ENCODE measurements at regions not wholly inside any gene's neighbourhood (a gene's known extent, or its start where the extent isn't known, plus 50 kb on each side); places are given as distances from the start of the nearest gene placed in this dataset.
"Not testable (repeated sequence)": the region's sequence is repeated elsewhere in the genome, so short reads cannot be mapped to it uniquely, and the experiment has no call there.

DNA sequence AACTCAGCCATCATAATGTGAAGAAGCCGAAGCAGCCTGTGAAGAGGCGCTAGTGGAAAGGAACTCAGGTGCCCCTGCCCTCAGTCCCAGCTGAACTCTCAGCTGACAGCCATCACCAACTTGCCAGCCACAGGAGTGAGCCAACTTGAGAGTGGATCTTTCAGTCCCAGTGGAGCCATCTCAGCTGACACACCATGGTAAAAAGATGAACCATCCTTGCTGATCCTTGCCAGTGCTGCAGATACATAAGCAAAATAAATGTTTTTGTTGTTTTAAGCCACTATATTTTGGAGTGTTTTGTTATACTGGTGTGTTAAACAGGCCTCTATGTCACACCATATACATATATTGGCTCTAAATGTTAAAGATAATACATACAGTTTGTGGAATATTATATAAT is 195.8 kb upstream of the SPRED2 start:
- DNase-seq, result no peak

DNA sequence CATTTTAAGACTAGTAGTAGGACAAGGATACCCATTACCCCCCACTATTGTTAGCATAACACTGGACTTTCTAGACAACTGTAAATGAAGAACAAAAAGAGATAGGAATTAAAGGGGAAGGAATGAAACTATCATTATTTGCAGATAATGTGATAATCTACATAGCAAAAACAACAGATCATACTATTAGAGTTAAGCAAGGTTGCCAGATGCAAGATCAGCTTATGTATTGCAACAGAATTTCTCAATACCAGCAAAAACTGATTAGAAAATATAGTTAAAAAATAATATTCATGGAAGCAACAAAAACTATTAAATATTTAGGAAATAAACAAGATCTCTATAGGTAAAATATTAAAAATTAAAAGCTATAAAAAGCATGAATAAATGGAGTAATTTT is 194.4 kb upstream of the SPRED2 start:
- DNase-seq, result no peak

DNA sequence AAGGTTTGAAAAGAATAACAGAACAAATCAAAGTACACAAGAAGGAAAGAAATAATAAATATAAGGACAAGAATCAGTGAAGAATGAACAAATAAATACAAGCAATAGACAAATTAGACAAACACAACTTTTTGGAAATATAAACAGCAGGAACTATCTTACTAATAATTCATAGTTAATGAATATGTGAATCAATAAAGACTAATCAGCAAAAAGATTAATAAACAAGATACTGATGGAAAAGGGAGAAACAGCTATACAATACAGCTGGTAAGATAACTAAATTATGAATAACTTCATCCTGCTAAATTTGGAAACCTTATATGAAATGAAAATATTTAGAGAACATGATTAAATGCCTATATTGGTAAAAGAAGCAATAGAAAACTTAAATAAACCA is 193.6 kb upstream of the SPRED2 start:
- no peak for DNase-seq

DNA sequence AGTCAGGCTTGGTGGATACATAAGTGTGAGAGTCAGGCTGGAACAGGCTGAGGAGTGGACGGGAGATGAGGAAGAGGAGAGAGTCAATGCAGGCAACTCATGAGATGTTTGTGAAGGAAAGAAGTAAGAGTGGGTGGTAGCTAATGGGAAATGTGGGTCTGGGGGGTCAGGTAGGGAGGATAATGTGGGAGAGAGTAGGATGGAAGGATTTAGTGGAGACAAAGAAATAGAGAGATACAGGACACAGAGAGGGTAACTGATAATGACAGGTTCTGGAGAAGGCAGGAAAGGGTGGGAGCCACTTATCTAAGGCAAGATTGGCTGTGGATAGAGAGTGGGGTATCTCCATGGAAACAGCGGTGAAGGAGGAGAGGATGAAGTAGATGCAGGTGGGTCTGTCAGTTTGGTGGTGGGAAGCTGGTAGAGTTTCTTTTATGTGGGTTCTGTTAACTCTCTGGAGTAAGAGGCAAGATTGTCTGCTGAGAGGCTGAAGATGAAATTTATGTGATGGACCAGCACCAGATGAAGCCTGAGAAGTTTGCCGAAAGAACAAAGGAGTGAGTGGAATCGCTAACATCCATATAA is 190.6 kb upstream of the SPRED2 start:
- no peak for DNase-seq

DNA sequence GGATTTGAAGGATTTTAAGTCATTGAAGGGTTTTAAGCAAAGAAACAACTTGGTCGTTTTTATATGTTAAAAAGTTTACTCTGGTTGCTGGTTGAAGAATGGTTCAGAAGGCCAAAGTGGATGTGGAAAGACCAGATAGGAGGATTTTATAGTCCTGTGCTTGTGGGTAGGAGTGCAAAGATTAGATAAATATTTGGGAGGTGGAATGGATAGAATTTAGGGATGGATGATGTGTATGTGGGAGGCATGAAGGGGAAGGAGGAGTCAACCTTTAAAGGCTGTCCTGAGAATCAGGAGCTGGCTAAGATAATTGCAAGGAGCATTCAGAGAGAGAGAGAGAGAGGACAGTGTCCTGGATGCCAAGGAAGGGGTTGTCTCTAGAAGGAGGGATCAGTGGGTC is 190.1 kb upstream of the SPRED2 start:
- DNase-seq, result no peak

DNA sequence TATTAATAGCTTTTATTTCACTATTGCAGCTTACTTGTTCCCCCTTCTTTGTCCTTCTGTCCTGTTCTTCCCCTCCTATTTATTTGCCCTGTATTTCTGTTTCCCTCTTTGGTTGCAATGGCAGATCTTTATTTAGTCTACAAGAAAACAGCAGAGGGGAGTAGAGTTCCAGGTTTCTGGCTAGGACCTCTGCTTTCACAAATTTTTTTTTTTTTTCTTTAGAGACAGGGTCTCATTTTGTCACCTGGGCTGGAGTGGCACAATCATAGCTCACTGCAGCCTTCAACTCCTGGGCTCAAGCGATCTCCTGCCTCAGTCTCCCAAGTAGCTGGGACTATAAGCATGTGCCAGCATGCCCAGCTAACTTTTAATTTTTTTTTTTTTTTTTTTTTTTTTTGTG is 188.1 kb upstream of the SPRED2 start:
- DNase-seq, result no peak

DNA sequence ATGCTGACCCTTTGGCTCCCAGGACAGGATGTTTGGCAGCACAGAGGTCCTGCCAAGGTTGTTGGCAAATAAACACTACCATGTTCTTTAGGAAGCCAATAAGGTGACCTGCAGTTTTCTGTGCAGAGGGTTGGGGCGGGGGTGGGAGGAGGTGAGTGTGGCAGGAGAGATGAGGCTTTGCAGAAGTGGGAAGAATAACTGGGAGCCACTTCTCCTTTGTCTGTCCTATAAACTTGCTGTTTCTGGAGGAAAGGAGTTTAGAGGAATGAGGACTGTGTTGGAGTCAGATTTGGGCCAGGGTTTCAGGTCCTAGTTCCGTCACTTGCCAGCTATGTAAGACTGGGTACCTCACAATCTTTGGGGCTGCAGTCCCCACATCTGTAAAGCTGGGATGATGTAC is 187.6 kb upstream of the SPRED2 start:
- DNase-seq, result no peak

DNA sequence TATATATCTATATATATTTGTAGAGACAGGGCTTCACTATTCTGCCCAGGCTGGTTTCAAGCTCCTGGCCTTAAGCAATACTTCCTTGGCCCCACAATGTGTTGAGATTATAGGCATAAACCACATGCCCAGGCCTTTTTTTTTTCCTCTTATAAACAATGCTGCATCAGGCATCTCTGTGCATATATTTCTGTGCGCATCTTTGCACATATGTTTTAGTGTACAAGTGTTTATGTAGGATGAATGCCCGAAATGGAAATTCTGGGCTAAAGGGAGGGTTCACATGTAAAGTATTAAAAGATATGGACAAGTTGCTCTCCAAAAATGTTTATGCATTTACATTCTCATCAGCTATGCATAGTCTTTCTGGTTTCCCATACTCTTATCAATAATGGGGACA is 183.2 kb upstream of the SPRED2 start:
- DNase-seq, result no peak

DNA sequence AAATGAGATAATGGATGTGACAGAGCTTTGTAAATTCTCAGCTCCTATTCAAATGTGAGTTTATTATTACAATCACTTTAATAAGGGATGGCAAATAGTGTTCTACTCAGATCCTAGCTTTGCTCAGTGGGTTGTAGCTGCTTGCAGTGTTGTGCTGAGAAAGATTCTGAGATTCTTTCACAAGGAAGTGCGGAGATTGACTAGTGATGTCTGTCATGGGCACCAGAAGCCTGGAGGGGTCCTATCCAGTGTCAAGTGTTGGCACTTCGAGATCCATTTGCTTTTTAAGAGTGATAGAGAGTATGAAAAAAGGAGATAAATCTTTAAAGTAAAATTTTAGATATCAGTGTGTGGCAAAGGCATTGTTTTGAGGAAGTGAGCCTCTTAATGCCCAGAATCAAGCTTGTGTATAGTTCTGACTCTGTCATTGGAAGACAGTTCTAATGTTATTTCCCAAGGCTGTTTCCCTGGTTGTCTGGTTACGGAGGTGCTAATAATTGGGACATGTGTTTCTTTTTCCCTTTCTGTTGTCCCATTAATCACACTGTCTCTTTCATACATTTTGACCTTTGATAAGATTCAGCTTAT is 181.7 kb upstream of the SPRED2 start:
- no peak for DNase-seq

DNA sequence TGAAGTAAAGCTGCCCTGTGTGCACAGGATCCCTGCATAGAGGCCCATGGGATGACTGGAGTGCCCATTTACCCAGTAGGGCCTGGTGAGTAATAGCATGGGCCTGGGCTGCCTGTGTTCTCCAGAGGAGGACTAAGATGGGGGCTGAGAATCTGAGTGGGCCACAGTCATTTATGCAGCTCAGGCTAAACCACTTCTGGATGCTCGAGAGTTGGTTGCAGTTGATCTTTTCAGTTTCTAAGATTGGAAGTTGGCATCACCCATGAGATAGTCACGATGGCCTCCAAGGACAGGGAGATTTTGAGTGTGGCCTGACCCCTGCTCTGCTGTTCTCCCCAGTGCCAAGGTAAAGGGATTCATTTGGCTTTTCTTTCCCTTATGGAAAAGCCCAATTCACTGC is 179.1 kb upstream of the SPRED2 start:
- DNase-seq, result no peak

DNA sequence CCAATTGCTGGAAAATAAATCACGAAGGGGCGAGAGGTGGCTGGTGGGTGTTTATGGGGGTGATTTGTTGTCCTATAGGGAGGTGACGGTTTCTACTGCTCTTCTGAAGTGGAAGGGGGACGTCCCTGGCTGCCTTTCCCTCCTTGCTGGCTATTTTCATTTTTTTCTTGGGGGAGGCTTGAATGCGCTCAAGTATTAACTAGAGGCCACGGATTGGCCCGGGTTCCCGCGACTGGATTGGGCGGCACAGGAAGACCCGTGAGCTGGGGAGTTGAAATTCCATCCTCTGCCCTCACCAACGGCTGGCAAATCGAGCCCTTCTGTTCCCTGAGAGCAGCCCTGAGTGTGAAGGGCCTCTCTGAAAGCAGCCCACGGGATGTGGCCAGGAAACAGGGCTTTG is 176.5 kb upstream of the SPRED2 start:
- no peak for DNase-seq

DNA sequence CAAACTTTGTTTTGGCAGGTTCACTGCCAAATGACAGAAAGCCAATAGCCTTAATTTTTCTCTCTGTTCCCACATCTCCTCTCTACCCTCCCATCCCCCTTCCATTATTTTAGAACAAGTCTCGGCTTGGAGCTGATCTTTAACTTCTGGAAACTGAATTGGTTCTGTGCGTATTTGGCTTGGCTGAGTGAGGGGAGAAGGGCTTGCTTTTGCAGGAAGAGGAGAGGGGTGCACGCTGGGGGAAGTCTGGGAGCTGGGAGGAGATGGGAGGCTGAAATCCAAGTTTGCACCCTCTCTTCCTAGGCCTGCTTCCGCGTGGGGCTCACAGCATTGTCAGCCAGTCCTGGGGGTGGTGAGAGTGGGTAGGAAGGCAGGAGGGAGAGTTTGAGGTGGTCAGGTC is 176.1 kb upstream of the SPRED2 start:
- no peak for DNase-seq

DNA sequence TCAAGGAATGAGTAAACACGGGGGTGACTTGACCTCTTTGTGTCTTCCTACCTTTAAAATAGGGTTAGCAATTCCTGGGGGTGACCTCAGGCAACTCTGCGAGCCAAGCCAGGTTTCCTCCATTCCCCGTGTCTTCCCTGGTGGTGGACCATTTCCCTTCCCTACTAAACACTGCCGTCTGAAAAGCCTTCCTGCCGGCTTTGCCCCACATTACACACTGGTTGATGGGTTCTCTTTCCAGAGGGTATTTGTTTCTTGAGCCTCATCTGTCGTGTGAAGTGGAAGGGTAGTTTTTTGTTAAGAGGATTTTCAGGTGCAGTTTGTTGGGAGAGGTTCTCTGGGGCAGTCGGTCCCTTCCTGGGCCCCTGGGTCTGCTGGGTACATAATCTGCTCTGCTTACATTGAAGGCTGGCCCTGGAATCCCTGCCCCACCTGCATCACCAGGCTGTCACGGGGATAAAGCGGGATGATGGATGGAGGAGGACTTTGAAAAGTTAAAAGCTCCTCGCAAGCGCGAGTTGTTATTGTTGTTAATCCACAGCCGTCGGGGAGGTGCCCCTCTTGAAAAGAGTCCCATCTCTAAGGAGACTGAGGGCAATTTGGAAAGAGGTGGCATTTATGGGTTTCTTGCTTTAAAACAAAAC is 175.4 kb upstream of the SPRED2 start:
- DNase-seq, result no peak

DNA sequence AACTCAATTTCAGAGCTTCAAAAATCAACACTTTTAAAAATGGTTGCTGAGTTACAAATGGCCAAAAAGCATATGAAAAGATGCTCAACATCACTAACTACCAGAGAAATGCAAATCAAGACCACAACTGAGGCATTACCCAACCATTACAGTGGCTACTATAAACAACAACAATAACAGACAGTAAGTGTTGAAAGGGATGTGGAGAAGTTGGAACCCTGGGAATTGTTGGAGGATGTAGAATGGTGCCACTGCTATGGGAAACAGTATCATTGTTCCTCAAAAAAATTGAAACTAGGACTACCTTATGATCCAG is 173.3 kb upstream of the SPRED2 start:
- DNase-seq, result no peak

DNA sequence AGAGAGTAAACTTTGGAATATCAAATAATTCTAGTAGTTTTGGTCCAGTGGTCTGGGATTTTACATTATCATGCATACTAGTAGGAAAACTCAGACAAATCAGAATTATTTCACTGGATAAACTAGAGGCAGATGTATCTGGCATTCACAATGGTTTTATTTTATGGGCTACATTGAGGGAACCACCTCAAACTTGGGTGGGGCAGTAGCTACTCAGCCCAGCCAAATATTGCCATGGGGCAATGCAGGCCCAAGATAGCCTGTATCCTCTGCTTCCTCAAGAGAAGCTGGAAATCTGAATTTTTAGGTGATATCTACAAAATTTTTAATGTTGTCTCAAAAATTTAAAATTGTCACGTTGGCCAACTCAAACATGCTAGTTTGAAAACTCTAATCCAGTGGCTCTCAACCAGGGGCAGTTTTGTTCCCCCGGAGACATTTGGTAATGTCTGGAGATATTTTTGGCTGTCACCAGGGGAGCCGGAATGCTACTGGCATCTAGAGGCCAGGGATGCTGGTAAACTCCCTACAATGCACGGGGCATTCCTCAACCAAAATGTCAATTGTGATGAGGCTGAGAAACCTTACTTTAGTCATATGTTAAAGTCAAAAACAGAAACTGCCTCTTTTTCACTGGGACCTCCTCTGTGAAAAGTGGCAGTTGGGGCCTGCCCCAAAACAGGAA is 172.8 kb upstream of the SPRED2 start:
- no peak for DNase-seq

DNA sequence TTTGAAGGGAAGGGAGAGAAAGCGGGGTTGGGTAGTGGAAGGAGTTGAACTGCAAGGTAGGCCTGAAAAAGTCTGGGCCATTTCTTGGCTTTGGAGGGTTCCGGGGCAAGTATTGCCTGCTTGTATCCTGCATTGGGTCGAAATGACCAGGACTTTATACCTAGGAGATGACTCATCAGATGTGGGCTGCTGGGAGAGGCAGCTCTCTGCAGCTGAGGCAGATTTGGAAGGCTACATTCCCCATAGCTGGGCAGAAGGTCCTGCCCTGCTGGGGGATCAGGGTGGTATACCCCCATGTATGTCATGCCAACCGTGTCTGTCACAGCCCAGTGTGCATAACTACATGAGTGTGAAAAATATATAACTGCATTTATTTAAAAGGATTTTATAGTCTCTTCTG is 171.8 kb upstream of the SPRED2 start:
- DNase-seq, result no peak

DNA sequence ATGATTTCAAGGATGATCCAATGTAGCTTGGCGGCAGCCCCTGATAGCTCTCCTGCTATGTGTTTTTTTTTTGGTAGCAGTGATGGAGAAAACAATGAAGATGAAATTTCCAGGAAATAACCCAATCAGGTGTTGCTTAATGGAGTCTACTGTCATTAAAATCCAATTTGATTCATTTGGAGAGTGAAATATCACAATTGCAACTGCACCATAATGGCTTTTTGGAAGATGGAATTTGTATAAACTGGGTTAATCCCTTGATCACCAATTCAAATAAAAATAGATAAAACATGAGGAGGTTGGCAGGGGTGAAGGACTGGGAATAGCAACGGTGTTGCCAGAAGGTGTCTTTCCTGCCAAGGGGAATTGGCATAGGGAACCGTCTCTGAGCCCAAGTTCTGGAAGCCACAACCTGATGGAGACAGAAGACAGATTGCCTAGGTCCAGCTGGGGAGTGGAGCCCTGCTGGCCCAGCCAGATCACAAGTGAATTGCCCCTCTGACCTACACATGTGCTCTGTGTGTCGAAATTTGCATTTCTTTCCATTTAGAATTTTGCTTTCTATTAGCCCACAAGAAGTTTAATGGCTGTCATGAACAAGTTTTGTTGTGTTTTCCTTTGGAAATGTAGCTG is 170.3 kb upstream of the SPRED2 start:
- DNase-seq, result no peak

DNA sequence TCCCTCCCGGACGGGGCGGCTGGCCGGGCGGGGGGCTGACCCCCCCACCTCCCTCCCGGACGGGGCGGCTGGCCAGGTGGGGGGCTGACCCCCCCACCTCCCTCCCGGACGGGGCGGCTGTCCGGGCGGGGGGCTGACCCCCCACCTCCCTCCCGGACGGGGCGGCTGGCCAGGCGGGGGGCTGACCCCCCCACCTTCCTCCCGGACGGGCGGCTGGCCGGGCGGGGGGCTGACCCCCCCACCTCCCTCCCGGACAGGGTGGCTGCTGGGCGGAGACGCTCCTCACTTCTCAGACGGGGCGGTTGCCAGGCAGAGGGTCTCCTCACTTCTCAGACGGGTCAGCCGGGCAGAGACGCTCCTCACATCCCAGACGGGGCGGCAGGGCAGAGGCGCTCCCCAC is 168.5 kb upstream of the SPRED2 start:
- DNase-seq, result not testable (repeated sequence)

DNA sequence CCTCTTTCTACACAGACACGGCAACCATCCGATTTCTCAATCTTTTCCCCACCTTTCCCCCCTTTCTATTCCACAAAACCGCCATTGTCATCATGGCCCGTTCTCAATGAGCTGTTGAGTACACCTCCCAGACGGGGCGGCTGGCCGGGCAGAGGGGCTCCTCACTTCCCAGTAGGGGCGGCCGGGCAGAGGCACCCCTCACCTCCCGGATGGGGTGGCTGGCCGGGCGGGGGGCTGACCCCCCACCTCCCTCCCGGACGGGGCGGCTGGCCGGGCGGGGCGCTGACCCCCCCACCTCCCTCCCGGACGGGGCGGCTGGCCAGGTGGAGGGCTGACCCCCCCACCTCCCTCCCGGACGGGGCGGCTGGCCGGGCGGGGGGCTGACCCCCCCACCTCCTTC is 168.0 kb upstream of the SPRED2 start:
- not testable (repeated sequence) for DNase-seq

DNA sequence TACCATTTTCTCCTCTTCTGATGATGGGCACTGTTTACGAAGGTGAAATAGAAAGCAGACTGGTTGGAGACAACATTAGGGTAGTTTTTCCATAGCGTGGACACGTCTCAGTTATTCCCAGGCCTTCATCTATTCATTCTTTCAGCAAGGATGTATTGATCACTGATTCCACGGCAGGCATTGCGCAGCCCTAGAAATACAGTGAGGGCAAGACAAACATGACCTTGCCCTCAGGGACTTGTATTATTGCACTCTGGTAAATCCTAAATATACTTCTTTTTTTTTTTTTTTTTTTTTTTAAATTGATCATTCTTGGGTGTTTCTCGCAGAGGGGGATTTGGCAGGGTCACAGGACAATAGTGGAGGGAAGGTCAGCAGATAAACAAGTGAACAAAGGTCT is 167.3 kb upstream of the SPRED2 start:
- DNase-seq, result no peak

DNA sequence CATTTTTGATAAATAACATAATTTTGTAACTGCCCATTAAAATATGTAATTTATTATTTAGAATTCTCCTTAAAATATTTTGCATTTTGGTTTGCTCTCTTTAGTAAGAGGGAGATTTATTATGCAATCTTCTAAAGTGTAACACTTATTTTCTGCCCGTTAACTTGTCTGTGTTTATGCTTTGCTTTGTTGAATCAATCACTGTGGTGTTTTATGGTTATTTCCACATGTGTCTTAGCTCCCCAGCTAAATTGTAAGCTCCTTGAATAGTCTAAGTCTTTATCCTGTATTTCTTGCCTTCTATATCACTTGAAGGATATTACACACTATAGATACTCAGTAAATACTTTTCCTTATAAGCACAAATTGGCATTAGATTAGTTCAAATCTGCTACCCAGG is 166.6 kb upstream of the SPRED2 start:
- no peak for DNase-seq

DNA sequence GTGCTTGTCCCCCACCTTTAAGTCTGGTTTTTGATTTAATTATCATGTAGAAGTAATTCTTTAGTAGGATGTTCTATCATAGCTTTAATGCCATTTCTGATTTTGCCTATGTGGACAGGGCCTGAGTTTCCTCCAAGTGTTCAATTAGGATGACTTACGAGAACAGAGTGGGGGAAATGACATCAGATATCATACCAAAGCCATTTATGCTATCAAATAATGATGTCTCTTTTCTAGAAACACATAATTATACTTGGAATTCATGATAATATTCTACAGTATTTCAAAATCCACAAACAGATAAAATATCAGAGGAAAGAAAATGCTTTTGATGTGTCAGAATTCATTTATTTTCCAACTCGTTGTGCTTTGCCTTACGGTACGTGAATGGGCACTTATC is 165.9 kb upstream of the SPRED2 start:
- DNase-seq, result no peak

DNA sequence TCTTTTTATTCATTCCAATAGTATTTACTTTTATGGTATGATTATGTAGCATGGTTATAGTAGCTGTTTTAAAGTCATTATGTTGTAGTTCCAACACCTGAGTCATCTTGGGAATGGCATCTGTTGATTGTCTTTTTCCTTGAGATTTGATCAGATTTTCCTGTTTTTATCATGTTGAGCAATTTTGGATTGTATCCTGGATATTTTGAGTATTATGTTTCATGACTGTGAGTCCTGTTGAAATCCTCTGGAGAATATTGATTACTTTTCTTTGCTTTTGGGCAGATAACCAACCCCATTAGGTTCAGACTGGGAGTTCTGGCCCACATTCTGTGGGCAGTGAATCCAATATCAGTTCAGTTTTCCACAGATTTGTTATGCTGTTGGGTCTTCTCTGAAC is 163.2 kb upstream of the SPRED2 start:
- no peak for DNase-seq

DNA sequence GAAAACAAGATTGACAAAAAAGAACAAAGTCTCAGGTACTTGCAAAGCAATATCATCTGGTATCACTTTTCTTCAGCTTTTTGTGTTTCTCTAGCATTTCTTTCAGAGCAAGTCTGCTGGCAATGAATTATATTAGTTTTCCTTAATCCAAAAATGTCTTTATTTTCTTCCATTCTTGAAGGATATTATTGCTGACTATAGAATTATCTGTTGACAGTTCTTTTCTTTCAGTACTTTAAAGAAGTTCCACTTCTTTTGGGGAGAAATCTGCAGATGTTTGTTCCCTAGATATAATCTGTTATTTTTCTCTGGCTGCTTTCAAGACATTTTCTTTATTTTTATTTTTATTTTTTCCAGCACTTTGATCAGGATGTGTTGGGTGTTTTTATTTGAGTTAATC is 161.8 kb upstream of the SPRED2 start:
- no peak for DNase-seq
